Parathyroid adenoma (tissue), 2 donors: ENCODE measurements at regions not wholly inside any gene's neighbourhood (a gene's known extent, or its start where the extent isn't known, plus 50 kb on each side); places are given as distances from the start of the nearest gene placed in this dataset.

Source experiments
- H2AFZ ChIP-seq: fragments of 300-600 bp; sonication (generic); one replicate; pipeline ENCODE4 v1.7.0; 2017; ENCODE audit warnings: antibody characterized with exemption, mild to moderate bottlenecking
- H3K27ac ChIP-seq: fragments of 300-600 bp; sonication (generic); one replicate; pipeline ENCODE4 v1.7.0; 2017
- H3K27me3 ChIP-seq: fragments of 300-600 bp; sonication (generic); one replicate; pipeline ENCODE4 v1.7.0; 2017; ENCODE audit warnings: low read length; ENCODE audit not compliant: control insufficient read depth, insufficient read depth
- H3K36me3 ChIP-seq: fragments of 300-600 bp; sonication (generic); one replicate; pipeline ENCODE4 v1.7.0; 2017; ENCODE audit warnings: low read length; ENCODE audit not compliant: control insufficient read depth, insufficient read depth
- H3K4me1 ChIP-seq: fragments of 300-600 bp; sonication (generic); one replicate; pipeline ENCODE4 v1.7.0; 2017; ENCODE audit warnings: control low read depth
- H3K4me2 ChIP-seq: fragments of 300-600 bp; sonication (generic); one replicate; pipeline ENCODE4 v1.7.0; 2017; ENCODE audit warnings: low read length
- H3K4me3 ChIP-seq: fragments of 300-600 bp; sonication (generic); one replicate; pipeline ENCODE4 v1.7.0; 2017; ENCODE audit warnings: low read depth, low read length
- H3K79me2 ChIP-seq: fragments of 300-600 bp; sonication (generic); one replicate; pipeline ENCODE4 v1.7.0; 2017; ENCODE audit warnings: control low read depth
- H3K9ac ChIP-seq: fragments of 300-600 bp; sonication (generic); one replicate; pipeline ENCODE4 v1.7.0; 2017; ENCODE audit warnings: mild to moderate bottlenecking
- H3K9me3 ChIP-seq: fragments of 300-600 bp; sonication (generic); one replicate; pipeline ENCODE4 v1.7.0; 2017; ENCODE audit warnings: low read length; ENCODE audit not compliant: control insufficient read depth
- TF ChIP-seq, protein P1 (sequence below): fragments of 300-600 bp; sonication (generic); IDR thresholded peaks from one replicate; pipeline ENCODE4 v1.7.0; 2017; ENCODE audit warnings: antibody characterized with exemption, mild to moderate bottlenecking
- donor health status: primary hyperparathyroidism.

DNA sequence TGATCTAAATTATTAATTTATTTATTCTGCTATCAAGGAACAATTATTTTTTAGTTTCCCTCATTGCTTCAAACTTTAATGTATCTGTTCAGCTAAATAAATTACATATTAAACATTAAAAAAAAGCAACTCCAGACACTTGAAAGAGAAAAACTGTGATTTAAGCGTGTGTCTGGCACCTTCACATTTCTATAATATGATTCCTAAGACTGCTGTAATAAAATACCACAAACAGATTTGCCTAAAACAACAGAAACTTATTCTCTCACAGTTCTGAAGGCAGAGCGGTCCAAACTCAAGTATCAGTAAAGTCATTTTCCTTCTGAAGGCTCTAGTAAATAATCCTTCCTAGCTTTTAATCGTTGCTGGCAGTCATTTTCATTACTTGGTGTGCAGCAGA, 580.4 kb upstream of the KCND2 start:
- H3K9ac ChIP-seq = no peak overlapping the region
- no peak overlapping the region for H3K4me3 ChIP-seq
- H3K27me3 ChIP-seq = no peaks in the 10 kb centered on the region
- no peaks in the 10 kb centered on the region for H3K4me1 ChIP-seq
- no peak overlapping the region for H3K4me2 ChIP-seq
- H3K9me3 ChIP-seq = no peaks in the 10 kb centered on the region
- no peaks in the 10 kb centered on the region for H3K79me2 ChIP-seq
- TF ChIP-seq, protein P1, sequence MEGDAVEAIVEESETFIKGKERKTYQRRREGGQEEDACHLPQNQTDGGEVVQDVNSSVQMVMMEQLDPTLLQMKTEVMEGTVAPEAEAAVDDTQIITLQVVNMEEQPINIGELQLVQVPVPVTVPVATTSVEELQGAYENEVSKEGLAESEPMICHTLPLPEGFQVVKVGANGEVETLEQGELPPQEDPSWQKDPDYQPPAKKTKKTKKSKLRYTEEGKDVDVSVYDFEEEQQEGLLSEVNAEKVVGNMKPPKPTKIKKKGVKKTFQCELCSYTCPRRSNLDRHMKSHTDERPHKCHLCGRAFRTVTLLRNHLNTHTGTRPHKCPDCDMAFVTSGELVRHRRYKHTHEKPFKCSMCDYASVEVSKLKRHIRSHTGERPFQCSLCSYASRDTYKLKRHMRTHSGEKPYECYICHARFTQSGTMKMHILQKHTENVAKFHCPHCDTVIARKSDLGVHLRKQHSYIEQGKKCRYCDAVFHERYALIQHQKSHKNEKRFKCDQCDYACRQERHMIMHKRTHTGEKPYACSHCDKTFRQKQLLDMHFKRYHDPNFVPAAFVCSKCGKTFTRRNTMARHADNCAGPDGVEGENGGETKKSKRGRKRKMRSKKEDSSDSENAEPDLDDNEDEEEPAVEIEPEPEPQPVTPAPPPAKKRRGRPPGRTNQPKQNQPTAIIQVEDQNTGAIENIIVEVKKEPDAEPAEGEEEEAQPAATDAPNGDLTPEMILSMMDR = no peak
- H2AFZ ChIP-seq = no peak overlapping the region
- no peaks in the 10 kb centered on the region for H3K36me3 ChIP-seq
- no peak overlapping the region for H3K27ac ChIP-seq

DNA sequence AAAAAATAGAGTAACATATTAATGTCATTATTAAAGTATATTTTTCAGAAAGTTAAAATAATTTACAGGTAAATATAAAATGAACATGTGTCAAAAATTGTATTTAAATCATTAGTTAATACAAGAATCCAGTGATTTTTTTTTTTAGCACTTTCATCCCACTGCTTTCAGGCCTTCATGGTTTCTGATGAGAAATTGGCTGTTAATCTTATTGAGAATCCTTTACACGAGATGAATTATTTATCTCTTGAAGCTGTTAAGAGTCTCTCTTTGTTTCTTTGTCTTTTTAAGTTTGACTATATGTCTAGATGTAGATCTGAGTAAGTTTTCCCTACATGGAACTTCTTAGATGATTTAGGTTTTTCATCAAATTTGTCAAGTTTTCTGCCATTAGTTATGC, 578.5 kb upstream of the KCND2 start:
- H3K4me2 ChIP-seq = no peak overlapping the region
- H3K36me3 ChIP-seq = no peaks in the 10 kb centered on the region
- no peak overlapping the region for H3K9ac ChIP-seq
- TF ChIP-seq, protein P1 = no peak
- no peaks in the 10 kb centered on the region for H3K9me3 ChIP-seq
- no peaks in the 10 kb centered on the region for H3K27me3 ChIP-seq
- H3K4me3 ChIP-seq = no peak overlapping the region
- H3K27ac ChIP-seq = no peak overlapping the region
- H3K4me1 ChIP-seq = no peaks in the 10 kb centered on the region
- no peaks in the 10 kb centered on the region for H3K79me2 ChIP-seq
- no peak overlapping the region for H2AFZ ChIP-seq

DNA sequence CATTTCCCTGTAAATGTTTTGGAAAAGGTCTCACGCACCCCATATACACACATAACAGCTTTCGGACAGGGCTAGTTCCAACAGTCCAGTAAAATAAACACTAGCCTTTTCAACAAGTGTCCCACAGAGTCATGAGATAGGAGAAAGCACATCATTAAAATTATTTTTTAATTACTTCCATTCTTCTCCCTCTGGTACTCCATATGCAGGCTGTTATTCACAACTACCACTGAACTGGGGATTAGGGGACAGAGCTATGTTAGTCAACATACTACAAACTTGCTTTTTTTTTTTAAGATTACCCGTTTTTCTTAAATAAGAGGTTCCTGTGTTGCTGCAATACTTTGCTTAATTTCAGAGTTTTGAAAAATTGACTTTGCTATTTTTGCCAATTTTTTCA, 576.6 kb upstream of the KCND2 start:
- TF ChIP-seq, protein P1 = no peak

GRCh38 chr7:119703895-119704294, 569.1 kb upstream of the KCND2 start:
- TF ChIP-seq, protein P1 = no peak
- Histone ChIP-seq H3K9ac (no peak overlapping the region), H3K9me3 (no peaks in the 10 kb centered on the region), H3K4me1 (no peaks in the 10 kb centered on the region), H3K4me3 (no peak overlapping the region), H3K36me3 (no peaks in the 10 kb centered on the region), H3K79me2 (no peaks in the 10 kb centered on the region), H3K4me2 (no peak overlapping the region), H3K27me3 (no peaks in the 10 kb centered on the region), H3K27ac (no peak overlapping the region), H2AFZ (no peak overlapping the region)

More for the DNA sequence above, 576.6 kb upstream of the KCND2 start:
- H3K4me1 ChIP-seq = no peaks in the 10 kb centered on the region
- no peak overlapping the region for H3K9ac ChIP-seq
- H3K4me2 ChIP-seq = no peak overlapping the region
- H3K79me2 ChIP-seq = no peaks in the 10 kb centered on the region
- no peaks in the 10 kb centered on the region for H3K9me3 ChIP-seq
- no peaks in the 10 kb centered on the region for H3K36me3 ChIP-seq
- H3K27me3 ChIP-seq = no peaks in the 10 kb centered on the region
- H3K27ac ChIP-seq = no peak overlapping the region
- H2AFZ ChIP-seq = no peak overlapping the region
- H3K4me3 ChIP-seq = no peak overlapping the region

GRCh38 chr7:119706608-119707007, 566.4 kb upstream of the KCND2 start:
- TF ChIP-seq, protein P1 = no peak
- H3K4me3 ChIP-seq = no peak overlapping the region
- no peaks in the 10 kb centered on the region for H3K9me3 ChIP-seq
- no peak overlapping the region for H2AFZ ChIP-seq
- no peaks in the 10 kb centered on the region for H3K27me3 ChIP-seq
- no peak overlapping the region for H3K27ac ChIP-seq
- no peaks in the 10 kb centered on the region for H3K4me1 ChIP-seq
- H3K36me3 ChIP-seq = no peaks in the 10 kb centered on the region
- H3K79me2 ChIP-seq = no peaks in the 10 kb centered on the region
- H3K9ac ChIP-seq = no peak overlapping the region
- no peak overlapping the region for H3K4me2 ChIP-seq
